Aorta (tissue), 5 donors: ENCODE measurements at regions not wholly inside any gene's neighbourhood (a gene's known extent, or its start where the extent isn't known, plus 50 kb on each side); places are given as distances from the start of the nearest gene placed in this dataset.

Experiments used
- ATAC-seq: fragments of 200-7000 bp; cut with Tn5 transposase; one replicate; pipeline ENCODE4 v1.9.1; 2022; ENCODE audit warnings: moderate library complexity; ENCODE audit not compliant: low FRiP score
- DNase-seq, 2 donors: peaks; one replicate each; pipeline ENCODE4 v3.0.0-alpha.2; 2020
- H3K27ac ChIP-seq, 2 donors: one replicate each; pipeline ENCODE4 v1.5.1; 2013; ENCODE audit warnings: low read length in 2 of 2, mild to moderate bottlenecking in 2 of 2, moderate library complexity in 2 of 2, control low read depth in 1 of 2, inconsistent platforms in 1 of 2, low read depth in 1 of 2
- H3K27me3 ChIP-seq, 2 donors: one replicate each; pipeline ENCODE4 v1.6.1; 2013; ENCODE audit warnings: control low read depth in 1 of 2, low read length in 1 of 2, mild to moderate bottlenecking in 1 of 2, moderate library complexity in 1 of 2; ENCODE audit not compliant: insufficient read depth in 2 of 2, control insufficient read depth in 1 of 2
- H3K36me3 ChIP-seq, 2 donors: one replicate each; pipeline ENCODE4 v1.6.1; 2013; ENCODE audit warnings: control low read depth in 1 of 2, low read length in 1 of 2, mild to moderate bottlenecking in 1 of 2; ENCODE audit not compliant: insufficient read depth in 2 of 2, control insufficient read depth in 1 of 2
- H3K4me1 ChIP-seq, 2 donors: one replicate each; pipeline ENCODE4 v1.6.1; 2013; ENCODE audit warnings: low read length in 2 of 2, control low read depth in 1 of 2, mild to moderate bottlenecking in 1 of 2, moderate library complexity in 1 of 2; ENCODE audit not compliant: insufficient read depth in 2 of 2, control insufficient read depth in 1 of 2
- H3K4me3 ChIP-seq, 2 donors: one replicate each; pipeline ENCODE4 v1.5.1; 2013; ENCODE audit warnings: low read length in 2 of 2, control low read depth in 1 of 2, mild to moderate bottlenecking in 1 of 2
- H3K9me3 ChIP-seq: one replicate; pipeline ENCODE4 v1.6.1; 2013; ENCODE audit warnings: mild to moderate bottlenecking, low read length; ENCODE audit not compliant: control insufficient read depth
- WGBS, 2 donors: extraction: QIAGEN DNeasy Blood & Tissue Kit; methylation state at CpG; one replicate each; pipeline ENCODE4 v1.1.7; 2013; 5-methylcytosine and 5-hydroxymethylcytosine counted together
- intact Hi-C, 2 donors: fragments of 100-400 bp; cut with DNase I; formaldehyde crosslinking; loops; one replicate each; pipeline versions ENCODE4 v1.14.2 to v1.15.0; 2022
- donor health status: healthy with polysubstance abuse.
- donor health status: Bipolar disorder and iron deficiency.
- donor health status: DM: no; HTN: no; CAD: no.
- donor health status: DM: no; HTN: no; CAD: no.
- donor health status: DM: yes; HTN: yes; CAD: no.

DNA sequence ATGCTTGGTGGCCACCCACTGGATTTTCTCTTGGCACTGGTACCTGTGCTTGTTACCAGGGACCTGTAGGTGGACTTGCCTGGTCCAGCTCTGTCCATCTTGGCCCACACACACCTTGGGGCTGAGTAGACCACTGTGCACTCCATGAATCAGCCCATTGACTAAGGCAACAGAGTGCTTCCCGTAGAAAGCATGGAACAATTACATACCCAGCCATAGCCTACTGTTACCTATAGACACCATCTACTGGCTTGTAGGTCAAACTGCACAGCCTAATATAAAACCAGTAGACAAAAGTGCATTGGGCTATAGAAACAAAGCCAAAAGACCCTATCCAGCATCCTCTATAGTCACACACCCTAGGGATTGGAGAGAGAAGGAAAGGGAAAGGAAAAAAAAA is 378.9 kb downstream of the OTOL1 start:
- Histone ChIP-seq H3K36me3 (no peaks in the 10 kb centered on the region), H3K27me3 (no peaks in the 10 kb centered on the region), H3K27ac (no peak overlapping the region), H3K9me3 (peaks cover 2% of the 10 kb centered on the region), H3K4me3 (no peak overlapping the region), H3K4me1 (no peaks in the 10 kb centered on the region)
- peak; percentile 44 for ATAC-seq
- intact Hi-C loops, result no loop called here
- 95 to 97% methylated on average over 1 of the region's 1 CpG for WGBS, 2 donors
- DNase-seq, result no peak

DNA sequence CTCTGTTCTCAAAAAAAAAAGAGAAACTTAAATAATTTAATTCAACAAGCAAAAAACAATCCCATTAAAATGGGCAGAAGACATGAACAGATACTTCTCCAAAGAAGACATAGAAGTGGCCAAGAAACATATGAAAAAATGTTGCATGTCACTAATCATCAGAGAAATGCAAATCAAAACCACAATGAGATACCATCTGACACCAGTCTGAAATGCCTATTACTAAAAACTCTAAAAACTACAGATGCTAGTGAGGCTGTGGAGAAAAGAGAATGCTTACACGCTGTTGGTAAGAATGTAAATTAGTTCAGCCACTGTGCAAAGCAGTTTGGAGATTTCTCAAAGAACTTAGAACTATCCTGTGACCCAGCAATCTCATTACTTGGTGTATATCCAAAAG is 382.9 kb downstream of the OTOL1 start:
- DNase-seq (no peak), ATAC-seq (no peak)
- Histone ChIP-seq H3K4me3 (no peak overlapping the region), H3K27me3 (no peaks in the 10 kb centered on the region), H3K9me3 (peaks cover 2% of the 10 kb centered on the region), H3K4me1 (no peaks in the 10 kb centered on the region), H3K36me3 (no peaks in the 10 kb centered on the region), H3K27ac (no peak overlapping the region)
- 48 to 83% methylated on average over 1 of the region's 1 CpG for WGBS, 2 donors
- intact Hi-C loops, result no loop called here

DNA sequence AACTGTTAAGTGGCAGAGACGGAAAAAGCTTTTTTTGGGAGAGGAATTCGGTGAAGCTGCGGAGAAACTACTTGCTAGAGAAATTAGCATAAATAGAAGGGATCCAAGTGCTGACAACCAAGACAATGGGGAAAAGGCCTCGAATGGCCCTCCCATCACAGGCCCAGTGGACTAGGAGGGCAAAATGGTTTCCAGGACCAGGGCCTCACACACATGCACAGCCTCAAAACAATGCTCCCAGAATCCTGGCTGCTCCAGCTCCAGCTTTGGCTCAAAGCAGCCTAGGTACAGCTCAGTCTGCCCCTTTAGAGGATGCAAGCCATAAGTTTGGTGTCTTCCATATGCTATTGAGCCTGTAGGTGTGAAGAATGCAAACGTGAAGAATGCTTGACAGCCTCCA is 388.2 kb downstream of the OTOL1 start:
- DNase-seq (no peak), ATAC-seq (no peak)
- peaks cover 2% of the 10 kb centered on the region for H3K9me3 ChIP-seq
- intact Hi-C loops, result no loop called here
- 74 to 82% methylated on average over 5 of the region's 5 CpGs for WGBS, 2 donors
- H3K4me1 ChIP-seq, result no peaks in the 10 kb centered on the region
- H3K36me3 ChIP-seq, result no peaks in the 10 kb centered on the region
- H3K4me3 ChIP-seq, result no peak overlapping the region
- no peak overlapping the region for H3K27ac ChIP-seq
- H3K27me3 ChIP-seq, result no peaks in the 10 kb centered on the region

DNA sequence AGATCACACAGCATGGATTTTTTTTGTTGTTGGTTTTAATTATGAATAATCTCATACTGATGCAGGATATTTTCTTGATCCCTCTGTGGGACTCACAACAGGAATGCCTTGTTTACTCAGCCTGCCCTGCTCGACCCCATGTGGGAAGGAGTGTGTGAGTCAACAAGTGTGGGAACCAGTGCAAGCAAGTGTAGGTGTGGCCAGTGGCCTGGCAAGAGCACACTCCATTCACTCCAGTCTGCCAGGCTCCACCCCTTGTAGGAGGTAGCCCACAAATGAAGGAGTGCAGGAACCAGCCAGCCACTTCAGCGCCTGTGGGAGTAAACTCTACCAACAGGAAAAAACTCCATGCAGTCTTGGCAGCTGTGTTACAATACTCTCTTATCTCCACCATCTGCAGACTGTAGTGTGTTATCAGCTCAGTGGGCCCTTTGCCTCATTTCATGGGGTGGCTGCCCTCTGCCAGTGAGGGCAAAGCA is 393.6 kb downstream of the OTOL1 start:
- 41 to 55% methylated on average over 2 of the region's 2 CpGs for WGBS, 2 donors
- peaks cover 4% of the 10 kb centered on the region for H3K9me3 ChIP-seq
- H3K4me3 ChIP-seq, result no peak overlapping the region
- H3K36me3 ChIP-seq, result no peaks in the 10 kb centered on the region
- DNase-seq (peak; percentile 61 to 70), ATAC-seq (peak; percentile 50)
- intact Hi-C loops, result no loop called here
- no peaks in the 10 kb centered on the region for H3K4me1 ChIP-seq
- no peak overlapping the region for H3K27ac ChIP-seq
- H3K27me3 ChIP-seq, result no peaks in the 10 kb centered on the region

DNA sequence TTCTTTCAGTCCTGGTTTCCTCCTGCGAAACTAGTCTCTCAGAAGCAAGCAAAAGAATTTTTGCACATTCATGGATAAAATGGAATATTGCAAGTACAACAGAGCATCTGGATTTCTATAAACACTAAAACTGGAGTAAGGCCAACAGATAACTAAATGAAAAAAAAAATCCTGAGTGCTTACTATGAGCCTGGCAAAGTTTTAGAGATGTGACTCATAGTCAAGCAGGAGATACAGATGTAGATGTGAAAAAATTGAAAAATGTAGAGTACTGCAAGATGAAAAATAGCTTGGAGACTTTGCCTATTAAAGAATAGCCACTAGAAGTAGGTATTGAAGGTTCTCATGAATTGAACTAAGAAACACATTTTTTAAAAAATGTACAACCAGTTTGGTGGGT is 397.4 kb downstream of the OTOL1 start:
- DNase-seq (no peak), ATAC-seq (no peak)
- WGBS, 2 donors, result 32 to 45% methylated on average over 1 of the region's 1 CpG
- peaks cover 4% of the 10 kb centered on the region for H3K9me3 ChIP-seq
- intact Hi-C loops, result no loop called here
- no peaks in the 10 kb centered on the region for H3K27me3 ChIP-seq
- H3K36me3 ChIP-seq, result no peaks in the 10 kb centered on the region
- no peak overlapping the region for H3K27ac ChIP-seq
- no peaks in the 10 kb centered on the region for H3K4me1 ChIP-seq
- H3K4me3 ChIP-seq, result no peak overlapping the region

DNA sequence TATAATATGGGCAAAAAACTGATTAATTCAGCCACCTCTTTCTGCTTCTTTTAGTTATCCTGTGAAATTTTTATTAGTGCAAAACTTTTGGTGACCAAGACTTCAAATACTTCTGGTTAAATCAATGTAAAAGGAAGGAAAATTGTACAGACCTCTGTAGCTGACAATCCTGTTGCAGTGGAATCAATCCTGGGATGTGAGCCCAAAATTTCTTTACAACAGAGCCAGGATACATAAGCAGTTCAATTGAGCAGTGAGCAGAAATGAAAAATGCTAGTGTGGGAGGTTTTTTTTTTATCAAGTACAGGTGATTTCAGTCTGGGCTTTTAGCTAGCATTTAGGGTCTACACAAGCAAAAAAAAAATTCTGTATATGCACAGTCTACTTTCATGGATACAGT is 398.0 kb downstream of the OTOL1 start:
- H3K27ac ChIP-seq, result no peak overlapping the region
- no peak for ATAC-seq
- no peaks in the 10 kb centered on the region for H3K4me1 ChIP-seq
- no peak for DNase-seq
- H3K36me3 ChIP-seq, result no peaks in the 10 kb centered on the region
- intact Hi-C loops, result no loop called here
- no peaks in the 10 kb centered on the region for H3K27me3 ChIP-seq
- peaks cover 4% of the 10 kb centered on the region for H3K9me3 ChIP-seq
- H3K4me3 ChIP-seq, result no peak overlapping the region

DNA sequence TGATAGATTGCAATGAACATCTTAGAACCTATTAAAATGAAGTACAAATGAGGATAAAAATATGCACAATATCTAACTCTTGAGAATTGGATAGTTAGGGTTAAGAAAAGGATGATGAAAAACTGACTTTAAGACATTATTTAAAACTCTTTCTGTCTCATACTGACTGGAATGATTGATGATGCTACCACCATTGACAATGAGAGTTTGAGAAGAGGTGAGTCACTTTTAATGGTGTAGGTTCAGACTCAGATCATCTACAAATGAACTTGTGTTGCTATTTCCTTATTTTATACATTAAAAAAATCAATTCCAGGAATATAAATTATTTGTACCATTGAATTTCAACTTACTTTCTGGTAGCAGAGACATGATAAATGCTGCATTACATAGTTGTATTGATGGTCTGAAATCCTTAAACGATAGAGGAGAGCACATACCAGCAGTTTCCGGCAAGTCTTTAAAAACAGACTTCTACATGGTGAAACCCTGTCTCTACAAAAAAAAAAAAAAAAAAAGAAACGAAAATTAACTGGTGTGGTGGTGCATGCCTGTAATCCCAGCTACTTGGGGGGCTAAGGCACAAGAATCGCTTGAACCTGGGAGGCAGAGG is 409.0 kb downstream of the OTOL1 start:
- ATAC-seq (no peak), DNase-seq (no peak)
- 81 to 90% methylated on average over 3 to 4 of the region's 4 CpGs for WGBS, 2 donors
- Histone ChIP-seq H3K9me3 (no peaks in the 10 kb centered on the region), H3K27me3 (no peaks in the 10 kb centered on the region), H3K4me3 (no peak overlapping the region), H3K4me1 (no peaks in the 10 kb centered on the region), H3K27ac (no peak overlapping the region), H3K36me3 (no peaks in the 10 kb centered on the region)
- intact Hi-C loops, result no loop called here

DNA sequence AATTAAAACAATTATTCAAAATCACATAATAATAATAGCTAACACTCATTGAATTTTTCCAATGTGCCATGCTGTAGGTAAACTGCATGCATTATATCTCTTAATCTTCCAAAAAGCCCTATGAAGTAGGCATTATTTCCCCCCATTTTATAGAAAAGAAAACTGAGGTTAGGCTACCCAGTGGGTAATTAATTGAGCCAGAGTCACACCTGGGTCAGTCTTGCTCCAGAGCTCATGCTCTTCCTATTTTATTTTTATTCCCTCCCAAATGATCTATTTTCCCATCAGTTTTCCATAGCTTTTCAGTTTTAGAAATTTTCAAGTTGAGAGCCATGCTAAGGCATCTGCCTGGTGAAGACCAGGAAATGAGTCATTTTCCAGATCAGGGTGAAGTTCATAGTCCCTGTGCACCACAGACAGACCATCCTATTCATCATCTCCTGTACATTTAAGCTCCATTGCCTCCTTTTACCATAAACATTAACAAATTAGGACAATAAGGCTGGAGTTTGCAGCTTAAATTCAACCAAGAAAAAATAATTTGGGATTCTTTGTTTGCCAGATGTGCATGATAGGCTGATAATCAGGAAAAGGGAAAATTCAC is 417.3 kb downstream of the OTOL1 start:
- ATAC-seq, result no peak
- DNase-seq, result no peak
- H3K27ac ChIP-seq, result no peak overlapping the region
- no peaks in the 10 kb centered on the region for H3K9me3 ChIP-seq
- intact Hi-C loops, result no loop called here
- no peaks in the 10 kb centered on the region for H3K36me3 ChIP-seq
- no peaks in the 10 kb centered on the region for H3K27me3 ChIP-seq
- H3K4me1 ChIP-seq, result no peaks in the 10 kb centered on the region
- H3K4me3 ChIP-seq, result no peak overlapping the region

DNA sequence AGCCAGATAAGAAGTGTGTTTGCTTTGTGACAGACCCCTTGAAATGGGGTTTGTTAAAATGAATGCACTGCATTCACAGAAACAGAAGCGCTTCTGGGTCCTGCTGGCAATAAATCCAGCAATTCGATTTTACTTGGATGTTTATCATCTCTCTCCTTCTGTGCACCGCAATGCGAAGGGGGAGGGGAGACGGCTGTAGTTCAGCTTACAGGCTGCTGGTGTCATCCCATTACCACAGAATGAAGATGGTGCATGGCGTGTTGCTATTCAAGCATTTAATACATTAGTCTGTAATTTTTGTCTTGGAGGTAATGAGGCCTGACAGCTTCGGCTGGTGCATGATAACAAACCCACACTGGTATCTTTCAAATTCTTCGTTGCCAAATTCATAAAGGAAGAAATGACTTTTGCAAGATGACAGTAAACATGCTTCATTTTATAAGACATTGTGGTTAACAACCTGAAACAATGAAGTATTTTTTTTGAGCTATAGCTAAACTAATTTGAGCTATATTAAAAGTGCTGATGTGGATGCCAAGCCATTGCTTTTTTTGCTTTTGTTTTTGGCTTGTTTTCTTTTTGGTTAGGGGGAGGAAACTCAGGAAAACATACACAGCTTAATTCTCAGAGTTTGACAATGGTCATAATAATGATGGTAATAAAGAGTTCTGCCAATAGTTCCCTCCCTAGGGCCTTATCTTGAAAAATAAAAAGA is 418.3 kb downstream of the OTOL1 start:
- no peak overlapping the region for H3K4me3 ChIP-seq
- intact Hi-C loops, result no loop called here
- H3K4me1 ChIP-seq, result no peaks in the 10 kb centered on the region
- DNase-seq, result peak in 1 of 2 donors; percentile 47
- no peak overlapping the region for H3K27ac ChIP-seq
- peak; percentile 75 for ATAC-seq
- no peaks in the 10 kb centered on the region for H3K36me3 ChIP-seq
- no peaks in the 10 kb centered on the region for H3K9me3 ChIP-seq
- 12 to 13% methylated on average over 8 of the region's 8 CpGs for WGBS, 2 donors
- H3K27me3 ChIP-seq, result no peaks in the 10 kb centered on the region
